ENCODE measurements at regions not wholly inside any gene's neighbourhood (a gene's known extent, or its start where the extent isn't known, plus 50 kb on each side); places are given as distances from the start of the nearest gene placed in this dataset.

DNA sequence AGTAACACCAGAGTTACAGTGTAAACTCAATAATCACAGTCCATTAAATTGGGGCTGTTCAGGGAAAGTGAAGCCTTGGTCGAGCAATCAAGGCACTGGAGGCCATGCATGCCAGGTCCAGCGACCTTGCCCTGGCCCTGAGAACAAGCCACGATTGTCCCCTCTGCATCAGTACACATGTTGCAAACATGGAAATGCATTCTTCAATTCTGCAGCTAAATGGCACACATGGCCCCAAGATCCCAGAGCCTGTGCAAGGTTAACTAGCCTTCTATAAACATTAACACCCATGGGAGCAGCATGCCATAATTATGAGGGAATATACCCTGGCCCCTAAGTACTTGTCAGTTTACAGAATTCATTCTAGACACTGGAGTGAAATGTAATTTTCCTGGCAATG, 204.7 kb downstream of the HS3ST3B1 start:
- in situ Hi-C loops (cut with MboI) = no loop called here
- DNase-seq (ENCODE audit: extremely low read depth in 1 of 4, low spot score in 3 of 4) (no peak), FAIRE-seq (no peak), ATAC-seq (no peak)
- no peaks in the 10 kb centered on the region for H3K4me1 ChIP-seq (replicated peaks in 1 of 2; ENCODE audit: control insufficient read depth in 2 of 2, insufficient read depth in 2 of 2, low read length in 2 of 2)
- TF ChIP-seq HDAC1 (IDR thresholded peaks at IDR 0.05) (no peak), HDAC3 (IDR thresholded peaks at IDR 0.05; ENCODE audit: borderline replicate concordance, partially characterized antibody) (no peak), NRF1 (conservative IDR thresholded peaks at IDR 0.05 in 1 of 2, IDR thresholded peaks at IDR 0.05 in 1 of 2) (no peak), GABPA (tag; conservative IDR thresholded peaks at IDR 0.05; ENCODE audit: low read depth) (no peak)
- TF ChIP-seq, protein P1, sequence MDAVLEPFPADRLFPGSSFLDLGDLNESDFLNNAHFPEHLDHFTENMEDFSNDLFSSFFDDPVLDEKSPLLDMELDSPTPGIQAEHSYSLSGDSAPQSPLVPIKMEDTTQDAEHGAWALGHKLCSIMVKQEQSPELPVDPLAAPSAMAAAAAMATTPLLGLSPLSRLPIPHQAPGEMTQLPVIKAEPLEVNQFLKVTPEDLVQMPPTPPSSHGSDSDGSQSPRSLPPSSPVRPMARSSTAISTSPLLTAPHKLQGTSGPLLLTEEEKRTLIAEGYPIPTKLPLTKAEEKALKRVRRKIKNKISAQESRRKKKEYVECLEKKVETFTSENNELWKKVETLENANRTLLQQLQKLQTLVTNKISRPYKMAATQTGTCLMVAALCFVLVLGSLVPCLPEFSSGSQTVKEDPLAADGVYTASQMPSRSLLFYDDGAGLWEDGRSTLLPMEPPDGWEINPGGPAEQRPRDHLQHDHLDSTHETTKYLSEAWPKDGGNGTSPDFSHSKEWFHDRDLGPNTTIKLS (IDR thresholded peaks at IDR 0.05; ENCODE audit: borderline replicate concordance, low read depth) = no peak
- H3K36me3 ChIP-seq (ENCODE audit: control insufficient read depth, insufficient read depth, low read length) = no peaks in the 10 kb centered on the region
- H3K4me3 ChIP-seq = no peak overlapping the region
- H3K9me1 ChIP-seq (ENCODE audit: control insufficient read depth, insufficient read depth, low read length) = no peaks in the 10 kb centered on the region
- ChIA-PET CTCF (ENCODE audit: low intra/inter-chr PET ratio) (no interaction called here), POLR2A (no interaction called here)
- BruUV-seq (replicated peaks) = no TSS peak
- no peaks in the 10 kb centered on the region for H3K9me3 ChIP-seq (replicated peaks; ENCODE audit: control insufficient read depth, insufficient read depth, low read depth, low read length)
- no peaks in the 10 kb centered on the region for H4K20me1 ChIP-seq (replicated peaks; ENCODE audit: control insufficient read depth, insufficient read depth, low read length)
- WGBS (ENCODE audit: insufficient coverage, low coverage, missing lambda C conversion rate) = 0% methylated on average over 3 of the region's 3 CpGs
- no peak overlapping the region for H3K27ac ChIP-seq (ENCODE audit: extremely low read depth, low read depth, low read length)
- H2AFZ ChIP-seq (ENCODE audit: low read depth, low read length) = no peak overlapping the region
- H3K27me3 ChIP-seq (ENCODE audit: control insufficient read depth in 2 of 2, insufficient read depth in 2 of 2, low read length in 2 of 2) = no peaks in the 10 kb centered on the region
- no peak overlapping the region for H3K9ac ChIP-seq (ENCODE audit: insufficient read depth in 1 of 2, low read depth in 2 of 2, low read length in 2 of 2)
- H3K4me2 ChIP-seq (ENCODE audit: insufficient read depth, low read length) = no peak overlapping the region
- no peaks in the 10 kb centered on the region for H3K79me2 ChIP-seq (ENCODE audit: control insufficient read depth, insufficient read depth, low read length)
- intact Hi-C loops (cut with micrococcal nuclease) = no loop called here

DNA sequence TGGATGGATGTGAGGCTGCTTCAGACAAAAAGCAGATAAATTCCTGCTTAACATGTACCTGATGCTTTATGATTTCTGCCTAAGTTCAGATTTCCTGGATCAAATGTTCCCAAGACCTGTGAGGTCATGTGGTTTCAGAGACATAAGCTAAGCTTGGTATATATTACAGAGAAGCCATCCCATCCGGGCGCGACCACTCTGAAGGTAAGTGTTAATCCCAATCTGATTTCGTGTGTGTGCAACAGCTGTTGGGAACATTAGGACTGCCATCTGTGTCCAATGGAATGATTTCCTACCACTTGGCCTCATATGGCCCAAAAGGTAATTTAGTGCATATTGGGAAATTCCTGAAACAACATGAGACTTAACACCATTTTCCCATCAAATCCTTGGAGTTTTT, 199.1 kb downstream of the HS3ST3B1 start:
- H2AFZ ChIP-seq (ENCODE audit: low read depth, low read length) = no peak overlapping the region
- no peaks in the 10 kb centered on the region; a peak in 1 of 5 replicates for H3K27me3 ChIP-seq (ENCODE audit: control insufficient read depth in 2 of 2, insufficient read depth in 2 of 2, low read length in 2 of 2)
- in situ Hi-C loops (cut with MboI) (no loop called here), intact Hi-C loops (cut with micrococcal nuclease) (no loop called here)
- no peak for DNase-seq (ENCODE audit: extremely low read depth in 1 of 4, low spot score in 3 of 4)
- H3K4me1 ChIP-seq (replicated peaks in 1 of 2; ENCODE audit: control insufficient read depth in 2 of 2, insufficient read depth in 2 of 2, low read length in 2 of 2) = no peaks in the 10 kb centered on the region
- H3K79me2 ChIP-seq (ENCODE audit: control insufficient read depth, insufficient read depth, low read length) = no peaks in the 10 kb centered on the region
- H3K9ac ChIP-seq (ENCODE audit: insufficient read depth in 1 of 2, low read depth in 2 of 2, low read length in 2 of 2) = no peak overlapping the region
- H3K4me3 ChIP-seq = no peak overlapping the region
- H3K36me3 ChIP-seq (ENCODE audit: control insufficient read depth, insufficient read depth, low read length) = no peaks in the 10 kb centered on the region
- CTCF ChIA-PET (ENCODE audit: low intra/inter-chr PET ratio) = no interaction called here
- no TSS peak for BruUV-seq (replicated peaks)
- no peak overlapping the region for H3K27ac ChIP-seq (ENCODE audit: extremely low read depth, low read depth, low read length)
- no peaks in the 10 kb centered on the region for H4K20me1 ChIP-seq (replicated peaks; ENCODE audit: control insufficient read depth, insufficient read depth, low read length)
- FAIRE-seq = no peak
- 0% methylated on average over 4 of the region's 4 CpGs for WGBS (ENCODE audit: insufficient coverage, low coverage, missing lambda C conversion rate)
- H3K9me1 ChIP-seq (ENCODE audit: control insufficient read depth, insufficient read depth, low read length) = no peaks in the 10 kb centered on the region
- no peak for ATAC-seq
- POLR2A ChIA-PET = no interaction called here
- no peaks in the 10 kb centered on the region for H3K9me3 ChIP-seq (replicated peaks; ENCODE audit: control insufficient read depth, insufficient read depth, low read depth, low read length)
- no peak overlapping the region for H3K4me2 ChIP-seq (ENCODE audit: insufficient read depth, low read length)
- TF ChIP-seq PHF8 (IDR thresholded peaks at IDR 0.05; ENCODE audit: borderline replicate concordance, low read length) (no peak), NUFIP1 (IDR thresholded peaks at IDR 0.05; ENCODE audit: partially characterized antibody) (no peak), MCM2 (IDR thresholded peaks at IDR 0.05; ENCODE audit: low read depth) (no peak), SMAD4 (CRISPR knock-in tag; conservative IDR thresholded peaks at IDR 0.05) (no peak), POLR2G (IDR thresholded peaks at IDR 0.05; ENCODE audit: low read depth, low read length) (no peak)
- TF ChIP-seq, protein P2, sequence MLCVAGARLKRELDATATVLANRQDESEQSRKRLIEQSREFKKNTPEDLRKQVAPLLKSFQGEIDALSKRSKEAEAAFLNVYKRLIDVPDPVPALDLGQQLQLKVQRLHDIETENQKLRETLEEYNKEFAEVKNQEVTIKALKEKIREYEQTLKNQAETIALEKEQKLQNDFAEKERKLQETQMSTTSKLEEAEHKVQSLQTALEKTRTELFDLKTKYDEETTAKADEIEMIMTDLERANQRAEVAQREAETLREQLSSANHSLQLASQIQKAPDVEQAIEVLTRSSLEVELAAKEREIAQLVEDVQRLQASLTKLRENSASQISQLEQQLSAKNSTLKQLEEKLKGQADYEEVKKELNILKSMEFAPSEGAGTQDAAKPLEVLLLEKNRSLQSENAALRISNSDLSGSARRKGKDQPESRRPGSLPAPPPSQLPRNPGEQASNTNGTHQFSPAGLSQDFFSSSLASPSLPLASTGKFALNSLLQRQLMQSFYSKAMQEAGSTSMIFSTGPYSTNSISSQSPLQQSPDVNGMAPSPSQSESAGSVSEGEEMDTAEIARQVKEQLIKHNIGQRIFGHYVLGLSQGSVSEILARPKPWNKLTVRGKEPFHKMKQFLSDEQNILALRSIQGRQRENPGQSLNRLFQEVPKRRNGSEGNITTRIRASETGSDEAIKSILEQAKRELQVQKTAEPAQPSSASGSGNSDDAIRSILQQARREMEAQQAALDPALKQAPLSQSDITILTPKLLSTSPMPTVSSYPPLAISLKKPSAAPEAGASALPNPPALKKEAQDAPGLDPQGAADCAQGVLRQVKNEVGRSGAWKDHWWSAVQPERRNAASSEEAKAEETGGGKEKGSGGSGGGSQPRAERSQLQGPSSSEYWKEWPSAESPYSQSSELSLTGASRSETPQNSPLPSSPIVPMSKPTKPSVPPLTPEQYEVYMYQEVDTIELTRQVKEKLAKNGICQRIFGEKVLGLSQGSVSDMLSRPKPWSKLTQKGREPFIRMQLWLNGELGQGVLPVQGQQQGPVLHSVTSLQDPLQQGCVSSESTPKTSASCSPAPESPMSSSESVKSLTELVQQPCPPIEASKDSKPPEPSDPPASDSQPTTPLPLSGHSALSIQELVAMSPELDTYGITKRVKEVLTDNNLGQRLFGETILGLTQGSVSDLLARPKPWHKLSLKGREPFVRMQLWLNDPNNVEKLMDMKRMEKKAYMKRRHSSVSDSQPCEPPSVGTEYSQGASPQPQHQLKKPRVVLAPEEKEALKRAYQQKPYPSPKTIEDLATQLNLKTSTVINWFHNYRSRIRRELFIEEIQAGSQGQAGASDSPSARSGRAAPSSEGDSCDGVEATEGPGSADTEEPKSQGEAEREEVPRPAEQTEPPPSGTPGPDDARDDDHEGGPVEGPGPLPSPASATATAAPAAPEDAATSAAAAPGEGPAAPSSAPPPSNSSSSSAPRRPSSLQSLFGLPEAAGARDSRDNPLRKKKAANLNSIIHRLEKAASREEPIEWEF (CRISPR knock-in tag; IDR thresholded peaks at IDR 0.05) = no peak
